ENCODE measurements at regions not wholly inside any gene's neighbourhood (a gene's known extent, or its start where the extent isn't known, plus 50 kb on each side); places are given as distances from the start of the nearest gene placed in this dataset.

- TF ChIP-seq CTCF (IDR thresholded peaks at IDR 0.05) (no peak), POLR2A (IDR thresholded peaks at IDR 0.05) (no peak), POLR2AphosphoS5 (IDR thresholded peaks at IDR 0.05) (no peak)
These were observed 232.5 kb downstream of the RFPL4B start for GRCh38 chr6:112579601-112580000.
